MCF 10A (cell line): ENCODE measurements at regions not wholly inside any gene's neighbourhood (a gene's known extent, or its start where the extent isn't known, plus 50 kb on each side); places are given as distances from the start of the nearest gene placed in this dataset.

Source experiments
- BruUV-seq: library from RNA; stranded (reverse); fragments of 400-500 nt; replicated peaks from 2 replicates; lab custom pipeline; 2021; lab: Mats Ljungman, UMichigan
- CTCF ChIA-PET: fragments of 300-600 bp; sonication (Branson Sonifier 250); formaldehyde crosslinking; extraction: SDS; loops from one replicate; lab custom pipeline; 2021; ENCODE audit warnings: antibody characterized with exemption, inconsistent platforms; lab: Yijun Ruan, JAX
- POLR2A ChIA-PET: fragments of 300-600, 350-650 bp; sonication (Branson Sonifier 250); formaldehyde crosslinking; extraction: SDS; loops from one replicate; lab custom pipeline; 2020; ENCODE audit warnings: antibody characterized with exemption, inconsistent platforms; lab: Yijun Ruan, JAX
- DNase-seq: peaks from one replicate; pipeline ENCODE4 v3.0.0-alpha.2; 2018; ENCODE audit not compliant: unreplicated experiment
- H3K27ac Mint-ChIP-seq: one replicate; pipeline ENCODE4 v1.8.0; 2022; ENCODE audit warnings: mild to moderate bottlenecking, low read depth, mixed read lengths; ENCODE audit not compliant: unreplicated experiment
- H3K27me3 Mint-ChIP-seq: one replicate; pipeline ENCODE4 v1.8.0; 2022; ENCODE audit warnings: mixed read lengths; ENCODE audit not compliant: insufficient read depth, unreplicated experiment
- H3K36me3 Mint-ChIP-seq: one replicate; pipeline ENCODE4 v1.8.0; 2022; ENCODE audit warnings: mild to moderate bottlenecking, moderate library complexity, mixed read lengths; ENCODE audit not compliant: insufficient read depth, unreplicated experiment
- H3K4me1 Mint-ChIP-seq: one replicate; pipeline ENCODE4 v1.8.0; 2022; ENCODE audit warnings: mixed read lengths; ENCODE audit not compliant: insufficient read depth, unreplicated experiment
- H3K4me3 Mint-ChIP-seq: one replicate; pipeline ENCODE4 v1.8.0; 2022; ENCODE audit warnings: mild to moderate bottlenecking, moderate library complexity, mixed read lengths; ENCODE audit not compliant: unreplicated experiment
- H3K9me3 Mint-ChIP-seq: one replicate; pipeline ENCODE4 v1.8.0; 2022; ENCODE audit warnings: mixed read lengths; ENCODE audit not compliant: unreplicated experiment
- intact Hi-C: fragments of 100-400 bp; cut with micrococcal nuclease; formaldehyde crosslinking; loops from 2 replicates; pipeline ENCODE4 v1.14.1; 2022
- TF ChIP-seq, protein P1 (sequence below): fragments of 200-600 bp; IDR thresholded peaks from one replicate; pipeline ENCODE4 v1.8.0; 2022; ENCODE audit warnings: antibody characterized with exemption, mild to moderate bottlenecking; ENCODE audit not compliant: unreplicated experiment

DNA sequence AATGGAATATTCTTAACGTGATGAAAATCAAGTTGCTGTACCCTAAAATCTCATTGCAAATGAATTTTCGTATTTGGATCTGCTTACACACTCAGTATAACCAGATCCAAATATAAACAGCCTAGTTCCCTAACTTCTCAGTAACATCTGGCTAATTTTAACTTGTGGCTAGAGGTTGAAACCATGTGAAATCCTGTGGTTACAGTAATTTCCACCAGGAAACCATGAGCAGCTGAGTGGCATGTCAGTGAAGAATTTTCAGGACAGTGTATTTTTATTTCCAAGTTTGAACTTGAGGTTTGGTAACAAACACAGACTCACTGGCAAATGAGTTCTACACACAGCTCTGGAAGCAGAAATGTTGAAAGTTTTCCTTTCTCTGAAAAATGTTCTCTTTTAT is 754.1 kb downstream of the NR2F2 start:
- POLR2A ChIA-PET = no interaction called here
- no peak for DNase-seq
- no peaks in the 10 kb centered on the region for H3K9me3 Mint-ChIP-seq

DNA sequence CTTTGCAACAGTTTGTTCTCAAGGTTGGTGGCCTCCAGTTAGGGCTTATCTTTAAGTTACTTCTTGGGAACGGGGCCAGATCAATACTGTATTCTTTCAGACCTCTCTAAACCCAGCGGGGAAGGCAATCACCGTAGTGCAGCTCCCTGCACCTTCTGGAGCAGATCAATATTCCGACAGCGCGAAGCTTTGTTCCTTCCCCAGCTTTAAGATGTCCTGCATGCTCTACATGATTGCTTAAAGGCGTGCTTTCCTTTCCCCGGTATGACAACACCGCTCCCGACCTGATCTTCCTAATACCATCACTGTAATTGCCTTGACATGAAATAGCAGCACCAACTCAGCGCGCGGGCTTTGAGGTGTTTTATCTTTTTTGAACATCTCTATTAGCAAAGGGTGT is 755.2 kb downstream of the NR2F2 start:
- TF ChIP-seq, protein P1, sequence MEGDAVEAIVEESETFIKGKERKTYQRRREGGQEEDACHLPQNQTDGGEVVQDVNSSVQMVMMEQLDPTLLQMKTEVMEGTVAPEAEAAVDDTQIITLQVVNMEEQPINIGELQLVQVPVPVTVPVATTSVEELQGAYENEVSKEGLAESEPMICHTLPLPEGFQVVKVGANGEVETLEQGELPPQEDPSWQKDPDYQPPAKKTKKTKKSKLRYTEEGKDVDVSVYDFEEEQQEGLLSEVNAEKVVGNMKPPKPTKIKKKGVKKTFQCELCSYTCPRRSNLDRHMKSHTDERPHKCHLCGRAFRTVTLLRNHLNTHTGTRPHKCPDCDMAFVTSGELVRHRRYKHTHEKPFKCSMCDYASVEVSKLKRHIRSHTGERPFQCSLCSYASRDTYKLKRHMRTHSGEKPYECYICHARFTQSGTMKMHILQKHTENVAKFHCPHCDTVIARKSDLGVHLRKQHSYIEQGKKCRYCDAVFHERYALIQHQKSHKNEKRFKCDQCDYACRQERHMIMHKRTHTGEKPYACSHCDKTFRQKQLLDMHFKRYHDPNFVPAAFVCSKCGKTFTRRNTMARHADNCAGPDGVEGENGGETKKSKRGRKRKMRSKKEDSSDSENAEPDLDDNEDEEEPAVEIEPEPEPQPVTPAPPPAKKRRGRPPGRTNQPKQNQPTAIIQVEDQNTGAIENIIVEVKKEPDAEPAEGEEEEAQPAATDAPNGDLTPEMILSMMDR = no peak
- Mint-ChIP-seq H3K4me1 (no peaks in the 10 kb centered on the region), H3K27me3 (peaks cover 42% of the 10 kb centered on the region), H3K4me3 (no peak overlapping the region), H3K9me3 (no peaks in the 10 kb centered on the region), H3K27ac (no peak overlapping the region), H3K36me3 (no peaks in the 10 kb centered on the region)
- no TSS peak for BruUV-seq
- POLR2A ChIA-PET = no interaction called here
- intact Hi-C loops = no loop called here
- CTCF ChIA-PET = no interaction called here
- DNase-seq = no peak

More for the DNA sequence above, 754.1 kb downstream of the NR2F2 start:
- H3K4me1 Mint-ChIP-seq = no peaks in the 10 kb centered on the region
- no peak overlapping the region for H3K4me3 Mint-ChIP-seq
- intact Hi-C loops = no loop called here
- H3K27ac Mint-ChIP-seq = no peak overlapping the region
- peaks cover 50% of the 10 kb centered on the region for H3K27me3 Mint-ChIP-seq
- TF ChIP-seq, protein P1 = no peak
- CTCF ChIA-PET = no interaction called here
- H3K36me3 Mint-ChIP-seq = no peaks in the 10 kb centered on the region
- no TSS peak for BruUV-seq

DNA sequence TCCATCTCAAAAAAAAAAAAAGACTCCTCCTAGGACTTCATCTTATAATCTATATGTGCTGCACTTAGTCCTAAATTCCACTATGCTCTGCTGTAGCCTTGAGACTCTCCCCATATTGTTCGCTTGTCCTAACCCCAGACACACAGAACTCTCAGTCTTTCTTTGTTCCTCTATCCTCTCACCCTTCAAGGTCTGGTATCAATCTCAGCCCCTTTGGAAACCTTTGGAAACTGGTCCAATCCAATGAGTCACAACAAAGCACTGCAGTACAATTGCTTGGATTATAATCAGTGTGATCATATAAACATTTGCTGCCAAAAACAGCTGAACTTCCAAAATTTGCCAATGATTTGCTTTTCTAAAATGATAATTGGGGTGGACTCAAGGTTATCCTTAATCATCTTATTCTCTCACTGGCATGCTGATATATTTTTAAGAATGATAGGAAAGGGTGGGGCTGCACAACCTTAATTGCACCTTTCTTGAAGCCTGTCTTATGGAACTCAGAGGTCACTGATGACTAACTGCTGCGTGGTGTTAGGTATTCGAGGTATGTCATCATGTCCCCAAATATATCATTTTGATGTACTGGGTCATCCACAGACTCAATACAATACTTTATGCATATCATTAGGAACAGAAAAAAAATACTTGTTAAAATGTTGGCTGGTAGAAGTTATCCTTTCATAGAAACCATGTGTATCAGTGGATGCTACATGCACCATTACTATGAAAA is 756.7 kb downstream of the NR2F2 start:
- H3K27me3 Mint-ChIP-seq = peaks cover 42% of the 10 kb centered on the region
- ChIA-PET CTCF (interaction anchor here (0.7 kb wide), 1 partner anchor 158 kb away, joined by 3 read pairs; no protein-coding TSS in a partner anchor), POLR2A (no interaction called here)
- H3K4me1 Mint-ChIP-seq = no peaks in the 10 kb centered on the region
- intact Hi-C loops = no loop called here
- no peak for DNase-seq
- no TSS peak for BruUV-seq
- no peak overlapping the region for H3K4me3 Mint-ChIP-seq
- no peak overlapping the region for H3K27ac Mint-ChIP-seq
- no peaks in the 10 kb centered on the region for H3K36me3 Mint-ChIP-seq
- TF ChIP-seq, protein P1 = no peak
- no peaks in the 10 kb centered on the region for H3K9me3 Mint-ChIP-seq

DNA sequence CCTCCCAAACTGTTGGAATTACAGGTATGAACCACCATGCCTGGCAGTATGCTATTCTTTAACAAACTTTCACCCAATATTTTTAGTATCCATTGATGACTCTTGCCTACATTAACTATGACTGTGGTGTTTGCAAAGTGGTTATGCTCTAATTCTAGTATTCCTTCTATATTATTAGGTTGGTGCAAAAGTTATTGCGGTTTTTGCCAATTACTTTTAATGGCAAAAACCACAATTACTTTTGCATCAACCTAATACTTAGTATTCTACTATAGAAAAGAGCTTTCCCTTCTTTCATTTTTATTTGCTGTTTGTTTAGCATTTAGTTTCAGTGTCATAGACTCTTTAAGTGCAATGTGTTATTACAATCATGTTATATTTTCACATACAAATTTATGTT is 760.6 kb downstream of the NR2F2 start:
- Mint-ChIP-seq H3K27me3 (peaks cover 7% of the 10 kb centered on the region), H3K4me3 (no peak overlapping the region), H3K36me3 (no peaks in the 10 kb centered on the region), H3K4me1 (no peaks in the 10 kb centered on the region), H3K27ac (no peak overlapping the region), H3K9me3 (no peaks in the 10 kb centered on the region)
- no TSS peak for BruUV-seq
- DNase-seq = no peak
- TF ChIP-seq, protein P1 = no peak
- ChIA-PET POLR2A (no interaction called here), CTCF (no interaction called here)
- intact Hi-C loops = no loop called here
